ENCODE measurements at regions not wholly inside any gene's neighbourhood (a gene's known extent, or its start where the extent isn't known, plus 50 kb on each side); places are given as distances from the start of the nearest gene placed in this dataset.

GRCh38 chr4:111792632-111793031 is 352.6 kb upstream of the FAM241A start:
- H3K4me1 ChIP-seq (ENCODE audit: control insufficient read depth, extremely low read depth, insufficient read depth, low read length), result no peaks in the 10 kb centered on the region
- peaks cover 14% of the 10 kb centered on the region for H3K27me3 ChIP-seq (ENCODE audit: control insufficient read depth, extremely low read depth, insufficient read depth, low read length)
- H4K20me1 ChIP-seq (ENCODE audit: control insufficient read depth, extremely low read depth, insufficient read depth, low read length), result no peaks in the 10 kb centered on the region
- no peaks in the 10 kb centered on the region for H3K36me3 ChIP-seq (ENCODE audit: control insufficient read depth in 2 of 2, extremely low read depth in 1 of 2, insufficient read depth in 2 of 2, low read length in 2 of 2)
- H3K9me1 ChIP-seq (ENCODE audit: control insufficient read depth, extremely low read depth, insufficient read depth, low read length), result no peaks in the 10 kb centered on the region
- H3K9ac ChIP-seq (ENCODE audit: control insufficient read depth, extremely low read depth, insufficient read depth, low read length), result no peak overlapping the region
- no peak overlapping the region for H2AFZ ChIP-seq (ENCODE audit: control insufficient read depth, low read length)
- no peak for TF ChIP-seq CTCF (optimal IDR thresholded peaks at IDR 0.05 in 1 of 3, IDR thresholded peaks at IDR 0.05 in 1 of 3, conservative IDR thresholded peaks at IDR 0.05 in 1 of 3; ENCODE audit: extremely low read depth in 1 of 3, insufficient read depth in 2 of 3, low read length in 3 of 3)
- no peak for TF ChIP-seq EZH2 (IDR thresholded peaks at IDR 0.05; ENCODE audit: low read length)
- no peak for DNase-seq (ENCODE audit: low read depth, low spot score)
- H3K27ac ChIP-seq (ENCODE audit: control insufficient read depth, insufficient read depth, low read length), result no peak overlapping the region
- no peak overlapping the region for H3K4me3 ChIP-seq (ENCODE audit: control insufficient read depth in 2 of 3, extremely low read depth in 1 of 3, insufficient read depth in 2 of 3, low read depth in 1 of 3, low read length in 3 of 3)
- no peaks in the 10 kb centered on the region for H3K79me2 ChIP-seq (ENCODE audit: control insufficient read depth, insufficient read depth, low read length)
- H3K4me2 ChIP-seq (ENCODE audit: control insufficient read depth, extremely low read depth, insufficient read depth, low read depth, low read length), result no peak overlapping the region
- dilution Hi-C loops (cut with MboI; ENCODE audit: extremely low pct_ligation_motif_present, low sequenced_read_pairs), result no loop called here
- no peak for FAIRE-seq
- no peaks in the 10 kb centered on the region for H3K9me3 ChIP-seq (ENCODE audit: control insufficient read depth, low read depth, low read length)

GRCh38 chr4:111793433-111794091 is 351.7 kb upstream of the FAM241A start:
- H3K79me2 ChIP-seq (ENCODE audit: control insufficient read depth, insufficient read depth, low read length), result no peaks in the 10 kb centered on the region
- no peak overlapping the region for H3K4me2 ChIP-seq (ENCODE audit: control insufficient read depth, extremely low read depth, insufficient read depth, low read depth, low read length)
- no peak overlapping the region for H3K27ac ChIP-seq (ENCODE audit: control insufficient read depth, insufficient read depth, low read length)
- DNase-seq (ENCODE audit: low read depth, low spot score) (no peak), FAIRE-seq (no peak)
- no peaks in the 10 kb centered on the region for H3K4me1 ChIP-seq (ENCODE audit: control insufficient read depth, extremely low read depth, insufficient read depth, low read length)
- peaks cover 6% of the 10 kb centered on the region for H3K27me3 ChIP-seq (ENCODE audit: control insufficient read depth, extremely low read depth, insufficient read depth, low read length)
- no peak for TF ChIP-seq EZH2 (IDR thresholded peaks at IDR 0.05; ENCODE audit: low read length)
- TF ChIP-seq CTCF (optimal IDR thresholded peaks at IDR 0.05 in 1 of 3, IDR thresholded peaks at IDR 0.05 in 1 of 3, conservative IDR thresholded peaks at IDR 0.05 in 1 of 3; ENCODE audit: extremely low read depth in 1 of 3, insufficient read depth in 2 of 3, low read length in 3 of 3), result no peak
- dilution Hi-C loops (cut with MboI; ENCODE audit: extremely low pct_ligation_motif_present, low sequenced_read_pairs), result no loop called here
- H3K9me3 ChIP-seq (ENCODE audit: control insufficient read depth, low read depth, low read length), result no peaks in the 10 kb centered on the region
- H3K9ac ChIP-seq (ENCODE audit: control insufficient read depth, extremely low read depth, insufficient read depth, low read length), result no peak overlapping the region
- no peak overlapping the region for H3K4me3 ChIP-seq (ENCODE audit: control insufficient read depth in 2 of 3, extremely low read depth in 1 of 3, insufficient read depth in 2 of 3, low read depth in 1 of 3, low read length in 3 of 3)
- H4K20me1 ChIP-seq (ENCODE audit: control insufficient read depth, extremely low read depth, insufficient read depth, low read length), result no peaks in the 10 kb centered on the region
- no peak overlapping the region for H2AFZ ChIP-seq (ENCODE audit: control insufficient read depth, low read length)
- H3K36me3 ChIP-seq (ENCODE audit: control insufficient read depth in 2 of 2, extremely low read depth in 1 of 2, insufficient read depth in 2 of 2, low read length in 2 of 2), result no peaks in the 10 kb centered on the region
- no peaks in the 10 kb centered on the region for H3K9me1 ChIP-seq (ENCODE audit: control insufficient read depth, extremely low read depth, insufficient read depth, low read length)

Measured in keratinocyte (primary cell).